Esophagus mucosa (tissue), 1 donor: ENCODE measurements at regions not wholly inside any gene's neighbourhood (a gene's known extent, or its start where the extent isn't known, plus 50 kb on each side); places are given as distances from the start of the nearest gene placed in this dataset.
"Not testable (repeated sequence)": the region's sequence is repeated elsewhere in the genome, so short reads cannot be mapped to it uniquely, and the experiment has no call there.

Experiments used
- ATAC-seq: fragments of 200-7000 bp; cut with Tn5 transposase; one replicate; pipeline ENCODE4 v1.9.1; 2020
- donor health status: DM: yes; HTN: yes; CAD: no.

DNA sequence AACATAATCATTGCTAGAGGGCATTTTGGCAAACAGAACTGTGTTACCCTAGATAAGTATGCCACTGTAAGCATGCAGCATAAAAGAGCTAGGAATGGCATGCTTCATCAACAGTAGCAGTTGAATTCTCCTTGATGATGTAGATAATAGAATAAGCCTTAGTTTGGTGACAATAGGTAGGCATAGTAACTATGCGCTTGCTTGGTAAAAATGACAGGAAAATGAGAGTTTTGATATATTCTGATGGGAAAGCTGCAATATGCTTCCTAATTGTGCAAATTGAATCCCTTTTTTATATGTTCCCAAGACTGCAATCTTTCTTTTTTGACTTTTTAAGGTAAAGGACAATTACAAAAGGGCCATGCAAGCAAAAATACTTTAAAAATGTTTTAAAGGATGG is 930.9 kb upstream of the FAM98A start:
- no peak for ATAC-seq

DNA sequence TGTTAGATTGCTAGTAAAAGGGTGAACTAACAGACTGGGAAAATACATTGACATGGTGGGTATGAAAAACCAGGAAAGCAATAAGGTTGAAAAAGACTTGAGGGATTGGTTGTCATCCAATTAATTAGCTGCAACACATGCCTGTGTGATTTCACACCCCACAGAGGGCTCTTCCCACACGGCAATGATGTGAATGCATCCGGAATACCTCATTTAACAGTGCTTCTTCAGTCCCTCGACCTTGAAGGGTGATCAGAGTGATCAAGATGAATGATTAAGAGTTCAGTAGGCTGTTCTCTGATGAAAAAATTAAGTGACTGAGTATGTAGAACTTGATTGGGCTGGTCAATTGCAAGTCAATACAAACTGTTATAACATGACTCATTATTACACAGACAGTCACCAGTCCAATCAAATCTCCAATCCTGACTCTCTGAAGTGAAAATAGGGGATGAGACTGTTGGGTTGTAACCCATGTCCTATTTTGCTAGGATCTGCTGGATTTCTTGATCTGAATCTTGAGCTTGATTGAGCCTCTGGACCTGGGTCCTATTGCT is 924.9 kb upstream of the FAM98A start:
- ATAC-seq = no peak

DNA sequence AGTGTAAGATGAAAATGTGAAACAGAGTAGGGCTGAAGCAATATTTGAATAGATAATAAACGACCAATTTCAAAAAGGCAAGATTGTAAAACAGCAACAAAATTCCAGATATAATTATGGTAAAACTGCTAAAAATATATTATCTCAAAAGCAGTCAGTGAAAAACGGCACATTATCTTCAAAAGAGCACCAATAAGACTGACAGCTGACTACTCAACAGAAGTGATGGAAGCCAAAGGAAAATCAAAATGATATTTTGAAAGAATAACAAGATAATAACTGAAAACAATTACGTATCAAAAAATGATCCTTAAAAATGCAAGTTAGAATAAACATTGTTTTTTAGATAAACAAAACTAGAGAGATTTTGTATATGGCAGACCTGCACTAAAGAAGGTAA is 920.6 kb upstream of the FAM98A start:
- no peak for ATAC-seq

DNA sequence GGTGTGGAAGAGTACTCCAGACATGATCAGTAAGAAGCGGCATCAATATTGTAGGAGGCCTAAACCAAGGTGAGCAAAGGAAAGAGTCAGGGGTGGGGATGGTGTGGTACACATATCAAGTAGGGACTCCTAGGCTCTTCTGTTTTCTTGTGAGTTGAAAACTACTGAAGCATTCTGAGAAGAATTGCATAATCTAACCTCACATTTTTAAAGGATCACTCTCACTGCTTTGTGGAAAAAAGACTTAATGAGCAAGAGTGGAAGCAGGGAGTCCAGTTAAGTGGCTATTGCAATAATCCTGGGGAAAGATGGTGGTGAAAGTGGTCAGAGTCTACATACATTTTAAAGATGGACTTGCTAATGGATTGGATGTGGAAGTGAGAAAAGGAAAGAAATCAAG is 899.5 kb upstream of the FAM98A start:
- no peak for ATAC-seq

DNA sequence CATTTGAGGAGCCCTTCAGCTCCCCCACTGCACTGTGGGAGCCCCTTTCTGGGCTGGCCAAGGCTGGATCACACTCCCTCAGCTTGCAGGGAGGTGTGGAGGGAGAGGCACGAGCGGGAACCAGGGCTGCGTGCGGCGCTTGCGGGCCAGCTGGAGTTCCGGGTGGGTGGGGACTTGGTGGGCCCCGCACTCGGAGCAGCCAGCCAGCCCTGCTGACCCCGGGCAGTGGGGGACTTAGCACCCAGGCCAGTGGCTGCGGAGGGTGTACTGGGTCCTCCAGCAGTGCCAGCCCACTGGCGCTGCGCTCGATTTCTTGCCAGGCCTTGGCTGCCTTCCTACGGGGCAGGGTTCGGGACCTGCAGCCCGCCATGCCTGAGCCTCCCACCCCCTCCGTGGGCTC is 895.1 kb upstream of the FAM98A start:
- not testable (repeated sequence) for ATAC-seq

DNA sequence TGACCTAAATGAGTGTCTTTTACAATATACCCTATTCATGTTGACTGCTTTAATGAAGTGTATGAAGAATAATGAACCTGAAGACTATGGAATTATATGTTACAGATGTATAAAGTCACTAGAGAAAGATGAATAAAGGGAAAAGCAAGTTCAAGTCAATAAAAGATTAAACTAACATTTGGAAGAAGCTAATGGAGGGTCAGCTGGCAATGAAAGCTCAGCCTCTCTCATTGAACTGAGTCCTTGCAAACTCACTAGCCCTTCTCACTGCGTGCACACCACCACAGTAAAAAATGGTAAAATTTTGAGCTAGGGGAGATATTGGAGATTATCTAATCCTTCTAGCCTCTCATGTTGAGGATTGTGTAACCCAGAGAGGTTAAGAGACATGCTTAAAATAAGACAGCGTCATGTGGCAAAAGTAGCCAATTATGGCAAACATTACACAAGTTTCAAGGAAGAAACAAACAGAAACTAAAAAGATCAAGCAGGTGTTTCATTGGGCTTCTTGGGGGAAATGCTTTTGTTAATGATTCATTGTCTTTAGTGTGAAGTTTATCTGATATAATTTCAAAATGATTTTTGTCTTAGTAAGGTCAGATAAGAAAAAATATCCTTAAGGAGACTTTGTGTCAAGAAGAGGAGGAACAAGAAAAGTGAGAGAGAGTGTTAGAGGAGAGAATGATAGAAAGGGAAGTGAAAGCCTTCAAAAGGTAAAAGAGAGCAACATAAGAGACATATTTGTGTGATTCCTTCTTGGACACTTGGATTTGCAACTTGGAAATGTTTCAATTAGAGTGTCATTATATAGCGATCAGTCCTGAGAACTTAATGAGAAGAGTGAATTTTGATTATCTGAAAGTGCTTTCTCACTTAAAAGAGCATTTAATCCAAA is 893.7 kb upstream of the FAM98A start:
- no peak for ATAC-seq

DNA sequence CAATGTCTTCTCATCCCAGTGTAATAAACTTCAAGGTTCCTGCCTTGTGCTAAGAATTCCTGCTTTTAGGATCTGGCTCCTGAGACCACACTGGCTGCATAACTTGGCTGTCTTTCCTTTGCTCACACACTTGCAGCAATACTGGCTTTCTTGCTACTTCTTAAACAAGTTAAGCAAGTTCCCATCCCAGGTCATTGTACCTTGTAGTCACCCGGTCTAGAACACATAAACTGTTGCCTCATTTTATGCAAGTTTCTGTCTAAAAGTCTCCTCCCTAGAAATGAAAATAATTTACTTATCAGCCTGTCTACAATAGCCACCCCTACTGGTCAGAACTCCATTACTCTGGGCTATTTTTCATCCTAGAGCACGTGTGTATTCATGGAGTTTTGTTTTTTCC is 887.9 kb upstream of the FAM98A start:
- no peak for ATAC-seq

DNA sequence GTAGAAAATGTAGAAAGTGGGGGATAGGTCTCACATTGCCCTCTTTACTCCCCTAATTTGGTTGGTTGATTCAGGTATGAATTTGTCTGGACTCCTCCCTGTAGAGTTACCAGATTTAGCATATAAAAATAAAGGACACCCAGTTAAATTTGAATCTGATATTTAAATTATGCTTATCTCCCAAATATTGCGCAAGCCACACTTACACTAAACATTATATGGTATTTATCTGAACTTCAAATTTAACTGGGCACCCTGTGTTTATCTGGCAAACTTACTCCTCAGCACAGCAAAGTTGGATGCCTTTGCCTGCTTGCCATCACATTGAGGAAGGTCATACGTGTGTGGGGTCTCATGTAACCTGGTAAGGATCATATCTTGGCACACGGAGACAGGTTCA is 882.4 kb upstream of the FAM98A start:
- ATAC-seq = no peak

DNA sequence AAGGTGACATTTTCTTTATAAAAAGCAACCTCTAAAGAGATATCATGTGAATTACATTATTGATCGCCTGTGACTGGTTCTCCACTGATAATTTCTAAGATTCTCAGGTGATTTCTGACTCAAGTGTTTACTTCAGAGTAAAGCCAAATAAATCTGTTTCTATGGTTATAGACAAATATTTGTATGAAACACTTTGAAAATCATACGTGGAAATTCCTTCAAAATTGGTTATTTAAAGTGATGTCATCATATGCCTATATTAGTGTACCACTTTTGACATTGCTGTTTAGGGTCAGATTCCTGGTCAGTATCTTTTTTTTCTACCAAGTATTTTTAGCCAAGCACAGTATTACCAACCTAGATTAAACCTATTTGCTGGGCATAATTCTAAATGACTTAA is 881.3 kb upstream of the FAM98A start:
- ATAC-seq = no peak

DNA sequence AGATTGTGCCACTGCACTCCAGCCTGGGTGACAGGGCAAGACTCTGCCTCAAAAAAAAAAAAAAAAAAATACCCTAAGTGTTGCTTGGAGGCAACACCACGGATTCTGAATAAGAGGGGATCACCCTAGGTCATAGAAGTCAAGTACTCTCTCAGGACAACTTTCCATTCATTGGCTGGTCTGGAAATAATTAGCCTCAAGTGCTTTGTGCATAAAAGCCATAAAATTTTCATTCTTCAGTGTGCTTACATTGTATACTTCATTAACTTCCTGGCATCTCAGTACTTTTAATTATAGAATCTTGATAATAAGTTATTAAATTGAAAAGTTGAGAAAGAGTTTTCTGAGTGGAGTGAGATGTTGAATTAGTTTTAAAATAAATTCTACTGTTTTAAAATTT is 876.1 kb upstream of the FAM98A start:
- ATAC-seq = no peak

DNA sequence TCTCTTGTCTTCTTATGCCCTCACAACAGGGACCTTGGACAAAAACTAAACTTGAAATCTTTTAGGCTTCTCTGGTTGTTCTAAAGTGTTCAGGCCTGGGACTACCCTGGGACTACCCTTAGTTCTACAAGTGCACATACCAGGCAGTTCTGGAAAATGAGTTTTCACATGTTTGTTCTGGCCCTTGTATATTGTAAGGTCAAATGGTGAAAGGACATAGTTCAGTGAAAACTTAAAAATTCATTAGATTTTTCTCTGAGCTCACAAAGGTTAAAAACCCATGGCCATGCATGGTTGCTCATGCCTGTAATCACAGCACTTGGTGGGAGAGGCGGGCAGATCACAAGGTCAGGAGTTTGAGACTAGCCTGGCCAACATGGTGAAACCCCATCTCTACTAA is 875.5 kb upstream of the FAM98A start:
- no peak for ATAC-seq

DNA sequence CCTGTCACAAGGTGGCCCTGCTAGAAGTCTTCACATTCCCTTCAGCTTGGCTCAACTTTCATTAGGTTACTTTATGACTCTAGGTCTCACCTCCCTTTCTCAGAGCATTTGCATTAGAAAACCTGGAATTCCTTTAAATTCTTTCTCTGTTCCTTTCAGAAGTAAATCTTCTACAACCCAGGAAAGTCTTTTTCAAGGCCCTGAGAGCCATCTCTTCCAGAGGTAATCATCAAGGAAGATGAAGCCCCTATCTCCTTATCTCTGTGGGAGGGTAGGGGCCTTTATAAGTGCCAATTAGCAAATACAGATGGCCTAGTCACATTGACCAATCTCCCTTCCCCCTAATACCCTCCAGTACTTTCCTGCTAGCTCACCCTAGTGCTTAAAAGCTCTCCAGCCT is 848.0 kb upstream of the FAM98A start:
- ATAC-seq = no peak

DNA sequence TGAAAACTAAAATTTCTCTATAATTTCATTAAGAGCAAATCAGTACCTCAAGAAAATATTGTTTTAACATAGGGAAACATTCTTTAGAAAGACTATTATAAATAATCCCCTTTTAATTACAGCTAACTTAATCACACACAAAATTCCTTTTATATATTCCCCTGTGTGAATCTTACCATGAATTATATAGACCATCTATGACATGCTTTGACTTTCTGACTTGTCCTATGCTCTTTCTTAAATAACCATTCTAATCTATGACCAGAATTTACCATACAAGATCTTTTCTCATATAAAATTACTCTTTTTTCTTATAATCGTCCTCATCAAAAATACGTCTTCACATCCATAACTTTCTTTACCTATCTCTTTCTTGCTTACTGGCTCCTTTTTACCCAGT is 824.2 kb upstream of the FAM98A start:
- no peak for ATAC-seq

DNA sequence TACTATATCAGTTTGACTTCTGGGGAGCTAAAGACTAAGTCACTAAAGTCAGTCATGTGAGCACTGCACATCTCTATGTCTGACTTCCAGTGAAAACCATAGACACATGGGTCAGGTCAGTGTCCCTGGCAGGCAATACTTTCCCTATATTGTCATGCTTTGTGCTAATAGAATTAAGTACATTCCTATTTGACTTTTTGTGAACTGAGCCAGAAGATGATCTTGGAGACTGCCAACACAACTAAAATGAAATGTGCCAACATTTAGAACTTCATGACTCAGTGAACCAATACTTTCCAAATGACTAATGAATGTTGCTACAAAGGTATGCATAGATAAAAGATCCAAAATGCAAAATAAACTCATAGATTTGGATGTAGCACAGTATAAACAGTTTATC is 820.8 kb upstream of the FAM98A start:
- no peak for ATAC-seq

DNA sequence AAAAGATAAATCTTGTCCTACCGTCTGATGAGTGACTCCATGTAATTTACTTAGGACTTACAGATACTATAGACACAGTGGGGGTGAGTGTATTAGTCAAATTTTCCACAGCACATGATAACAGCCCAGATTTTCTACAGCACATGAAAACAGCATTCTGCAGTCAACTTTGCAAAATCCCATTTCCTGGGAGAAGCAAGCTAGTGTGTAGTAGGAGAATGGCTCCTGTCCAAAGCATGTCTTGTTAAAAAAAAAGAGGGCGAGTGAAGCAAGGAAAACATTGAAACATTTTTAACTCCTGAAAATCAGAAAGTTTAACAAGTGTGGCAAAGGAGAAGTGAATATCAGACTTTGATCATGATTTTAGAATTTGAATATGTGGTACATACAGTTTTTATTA is 817.8 kb upstream of the FAM98A start:
- ATAC-seq = no peak

DNA sequence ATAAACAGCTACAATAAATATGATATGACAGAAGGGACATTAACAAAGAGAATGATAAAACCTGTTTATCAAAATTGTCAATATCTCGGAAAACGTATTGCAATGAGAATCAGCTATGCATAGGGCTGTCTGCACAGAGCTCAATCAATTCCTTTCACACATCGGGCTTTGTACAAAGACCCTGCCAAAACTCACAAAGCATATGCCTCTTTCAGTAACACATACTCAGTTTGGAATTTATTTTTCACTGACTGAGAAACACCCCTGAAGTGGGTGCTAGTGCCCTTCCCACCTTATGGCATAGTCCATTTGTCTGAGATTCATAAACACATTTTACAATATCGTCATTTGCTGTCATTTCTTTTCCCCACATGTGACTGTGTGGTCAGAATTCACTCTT is 815.8 kb upstream of the FAM98A start:
- ATAC-seq = no peak

DNA sequence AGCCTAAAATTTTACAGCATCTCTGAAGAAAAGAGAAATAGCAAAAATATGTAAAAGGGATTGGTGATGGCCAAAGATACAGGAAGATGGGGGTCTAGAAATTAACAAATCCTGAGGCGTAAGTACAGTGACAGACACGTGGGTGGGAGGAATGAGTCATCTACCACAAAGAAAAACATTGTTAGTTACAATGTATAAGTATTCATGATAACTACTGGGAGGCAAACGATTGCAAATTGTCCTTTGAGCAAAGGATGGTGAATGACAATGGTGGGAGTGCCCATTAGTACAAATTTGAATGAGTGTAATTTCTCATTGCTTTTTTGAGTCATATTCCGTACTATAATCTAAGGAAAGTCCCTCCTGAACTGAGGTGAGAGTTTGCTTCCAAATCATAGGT is 809.0 kb upstream of the FAM98A start:
- no peak for ATAC-seq

DNA sequence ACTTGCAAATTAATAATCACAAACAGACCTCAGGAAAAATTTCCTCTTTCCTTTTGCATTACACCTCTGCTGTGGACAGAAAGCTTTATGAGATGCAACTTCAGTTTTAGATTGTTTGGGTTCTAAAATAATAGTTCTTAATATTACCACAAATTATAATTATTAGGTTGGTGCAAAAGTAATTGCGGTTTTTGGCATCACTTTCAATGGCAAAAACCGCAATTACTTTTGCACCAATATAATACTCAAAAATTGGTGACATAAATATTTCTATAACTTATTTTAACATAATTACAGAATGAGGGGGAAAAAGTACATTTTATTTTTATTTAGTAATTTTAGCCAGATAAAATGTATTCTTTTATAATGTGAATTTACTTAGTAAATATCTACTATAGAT is 804.4 kb upstream of the FAM98A start:
- no peak for ATAC-seq

DNA sequence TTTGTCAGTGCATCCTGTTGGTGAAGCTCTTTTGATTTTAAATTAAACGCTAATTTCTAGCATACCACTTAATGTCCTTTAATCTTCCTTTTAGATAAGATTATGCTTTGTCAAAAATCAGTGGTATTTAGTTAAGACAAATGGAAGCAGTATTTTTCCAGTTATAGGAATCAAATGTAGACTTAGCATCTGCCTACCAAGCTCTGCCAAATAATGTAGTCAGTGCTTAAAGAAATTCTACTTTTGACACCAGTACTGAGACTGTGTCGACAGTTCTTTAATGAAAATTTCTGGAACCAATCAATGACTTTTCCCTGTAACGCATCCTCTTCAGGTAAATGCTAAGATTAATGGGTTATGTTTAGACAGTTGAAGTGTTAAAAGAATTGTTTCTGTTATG is 803.3 kb upstream of the FAM98A start:
- ATAC-seq = no peak

DNA sequence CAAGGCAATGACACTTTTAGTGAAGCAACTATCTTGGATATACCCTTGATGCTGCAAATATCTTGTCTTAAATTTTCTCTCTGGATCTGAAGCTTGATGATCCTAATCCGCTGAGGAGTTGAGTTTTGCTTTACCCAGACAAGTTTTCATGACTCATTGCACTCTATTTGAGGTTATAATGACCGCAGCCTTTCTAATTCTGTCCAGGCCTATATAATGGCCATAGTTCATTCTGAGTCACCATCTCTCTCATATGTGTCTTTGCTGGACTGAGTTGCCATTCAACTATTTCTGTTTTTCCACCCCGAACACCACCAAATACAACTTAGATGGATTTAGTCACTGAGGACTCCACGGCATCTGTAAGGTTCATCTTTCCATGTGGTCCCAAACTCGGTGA is 802.1 kb upstream of the FAM98A start:
- ATAC-seq = no peak

DNA sequence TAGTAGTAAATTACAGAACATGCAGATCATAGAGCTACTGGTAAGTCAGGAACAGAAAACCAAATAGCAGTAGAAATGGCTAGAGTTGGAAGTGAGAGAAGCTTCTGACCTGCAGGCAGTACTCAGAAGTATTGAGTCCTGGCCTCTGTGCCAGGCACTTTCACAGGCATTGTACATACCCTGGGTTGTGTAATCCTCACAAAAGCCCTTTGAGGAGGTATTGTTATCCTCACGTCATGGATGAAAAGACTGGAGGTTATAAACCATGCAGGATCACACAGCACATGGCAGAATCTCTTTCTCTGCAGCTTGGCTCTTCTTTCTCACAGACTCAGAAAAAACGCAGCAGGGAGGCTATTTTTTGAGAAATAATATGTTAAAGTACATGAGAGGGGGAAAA is 789.3 kb upstream of the FAM98A start:
- no peak for ATAC-seq

DNA sequence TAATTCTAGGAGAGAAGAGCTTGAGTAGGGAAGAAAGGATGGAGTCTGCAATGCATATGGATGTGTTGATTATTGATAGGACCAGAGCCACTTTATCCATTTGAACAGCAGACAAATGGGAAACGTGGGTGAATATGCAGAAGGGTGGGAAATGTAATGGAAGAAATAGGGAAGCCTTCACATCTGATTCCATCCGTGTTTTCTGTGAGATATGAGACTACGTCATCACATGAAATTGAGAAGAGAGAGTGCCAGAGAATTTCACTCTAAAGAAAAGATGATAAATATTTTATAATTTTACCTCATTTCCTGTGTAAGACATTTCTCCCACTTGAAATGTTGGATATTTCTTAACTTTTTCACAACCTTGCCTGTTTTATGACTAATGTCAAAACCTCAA is 788.4 kb upstream of the FAM98A start:
- no peak for ATAC-seq

DNA sequence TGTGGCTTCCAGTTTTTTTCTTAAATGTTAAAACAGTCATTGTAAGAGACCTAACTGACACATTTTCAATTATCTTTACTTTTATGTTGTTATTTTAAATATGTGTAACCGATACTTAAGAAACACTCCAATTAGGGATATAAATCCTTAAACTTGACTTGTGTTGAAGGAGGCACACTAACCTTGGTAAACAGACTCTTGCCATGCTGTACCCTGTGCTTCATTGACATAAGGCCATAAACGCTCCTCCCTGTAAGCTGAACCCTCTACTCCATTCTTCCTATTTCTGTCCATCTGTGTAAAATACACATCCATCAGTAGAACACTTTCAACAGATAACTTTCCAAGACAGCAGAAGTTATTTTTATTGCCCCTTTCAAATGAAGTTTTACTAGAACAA is 780.5 kb upstream of the FAM98A start:
- no peak for ATAC-seq

DNA sequence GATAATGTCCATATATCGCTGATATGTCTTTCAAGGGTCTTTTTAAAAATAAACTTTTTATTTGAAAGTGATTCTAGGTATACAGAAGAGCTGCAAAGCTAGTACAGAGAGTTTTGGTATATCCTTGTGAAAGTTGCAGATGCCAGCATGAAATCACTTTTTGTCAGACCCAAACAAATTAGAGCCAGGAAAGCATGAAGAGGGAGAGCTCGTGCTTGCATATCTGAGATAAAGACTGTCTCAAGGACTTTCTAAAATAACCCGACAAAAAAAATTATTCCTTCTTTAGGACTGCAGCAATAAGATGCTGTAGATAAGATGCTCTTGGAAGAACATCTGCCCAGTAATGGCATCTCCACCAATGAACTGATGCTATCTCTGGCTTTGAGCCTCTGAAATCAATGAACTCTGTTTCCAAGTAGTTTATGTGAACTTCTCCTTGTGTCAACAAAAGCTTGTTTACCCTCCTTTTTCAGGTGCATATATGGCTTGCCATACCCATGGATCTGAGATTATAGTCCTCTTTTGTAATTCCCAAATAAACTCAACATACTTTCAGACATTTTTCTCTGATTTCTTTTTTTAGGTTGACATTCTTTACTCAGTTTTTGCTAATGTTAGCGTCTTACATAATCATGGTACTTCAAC is 774.6 kb upstream of the FAM98A start:
- no peak for ATAC-seq
